Uterus (tissue), 2 donors: ENCODE measurements at regions not wholly inside any gene's neighbourhood (a gene's known extent, or its start where the extent isn't known, plus 50 kb on each side); places are given as distances from the start of the nearest gene placed in this dataset.

ENCODE experiments used
- POLR2A ChIP-seq, 2 donors: fragments of 450-650 bp; IDR thresholded peaks; one replicate each; pipeline ENCODE4 v1.6.1; 2016; ENCODE audit warnings: antibody characterized with exemption in 2 of 2, mild to moderate bottlenecking in 1 of 2, moderate library complexity in 1 of 2
- TF ChIP-seq, protein P1 (sequence below), 4 experiments: fragments of 200-600 bp in 2 of 4; fragments of 450-650 bp in 2 of 4; sonication (generic) in 2 of 4; IDR thresholded peaks; one replicate each; pipeline ENCODE4 v1.5.1; 2016 to 2019; ENCODE audit warnings: antibody characterized with exemption in 4 of 4, mild to moderate bottlenecking in 2 of 4, moderate library complexity in 1 of 4

DNA sequence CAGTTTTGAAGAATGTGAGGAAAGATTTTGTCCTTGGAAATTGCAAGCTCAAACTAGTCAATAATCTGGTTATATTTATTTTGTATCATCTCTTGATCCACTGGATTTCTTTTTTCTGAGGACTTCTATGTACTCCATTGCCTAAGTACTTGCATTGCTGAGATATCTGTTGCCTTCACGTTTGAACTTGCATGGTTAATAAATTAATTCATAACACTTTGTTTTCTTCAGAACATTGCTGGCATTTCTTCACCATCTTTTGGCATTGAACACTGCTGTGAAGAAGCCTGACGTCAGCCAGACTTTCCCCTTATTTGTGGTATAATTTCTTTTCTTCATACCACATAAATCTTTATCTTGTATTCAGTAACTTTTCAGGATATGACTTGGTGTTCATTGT lies 246.0 kb upstream of the KIF2A start:
- TF ChIP-seq, protein P1, sequence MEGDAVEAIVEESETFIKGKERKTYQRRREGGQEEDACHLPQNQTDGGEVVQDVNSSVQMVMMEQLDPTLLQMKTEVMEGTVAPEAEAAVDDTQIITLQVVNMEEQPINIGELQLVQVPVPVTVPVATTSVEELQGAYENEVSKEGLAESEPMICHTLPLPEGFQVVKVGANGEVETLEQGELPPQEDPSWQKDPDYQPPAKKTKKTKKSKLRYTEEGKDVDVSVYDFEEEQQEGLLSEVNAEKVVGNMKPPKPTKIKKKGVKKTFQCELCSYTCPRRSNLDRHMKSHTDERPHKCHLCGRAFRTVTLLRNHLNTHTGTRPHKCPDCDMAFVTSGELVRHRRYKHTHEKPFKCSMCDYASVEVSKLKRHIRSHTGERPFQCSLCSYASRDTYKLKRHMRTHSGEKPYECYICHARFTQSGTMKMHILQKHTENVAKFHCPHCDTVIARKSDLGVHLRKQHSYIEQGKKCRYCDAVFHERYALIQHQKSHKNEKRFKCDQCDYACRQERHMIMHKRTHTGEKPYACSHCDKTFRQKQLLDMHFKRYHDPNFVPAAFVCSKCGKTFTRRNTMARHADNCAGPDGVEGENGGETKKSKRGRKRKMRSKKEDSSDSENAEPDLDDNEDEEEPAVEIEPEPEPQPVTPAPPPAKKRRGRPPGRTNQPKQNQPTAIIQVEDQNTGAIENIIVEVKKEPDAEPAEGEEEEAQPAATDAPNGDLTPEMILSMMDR (IDR thresholded peaks at IDR 0.05), result no peak
- no peak for TF ChIP-seq POLR2A (IDR thresholded peaks at IDR 0.05)
